ENCODE measurements at regions not wholly inside any gene's neighbourhood (a gene's known extent, or its start where the extent isn't known, plus 50 kb on each side); places are given as distances from the start of the nearest gene placed in this dataset.

GRCh38 chr11:127103586-127104388, 103.2 kb upstream of the KIRREL3 start:
- TF ChIP-seq CTCF (conservative IDR thresholded peaks at IDR 0.05; ENCODE audit: low read length) (no peak), EZH2phosphoT487 (IDR thresholded peaks at IDR 0.05; ENCODE audit: borderline replicate concordance, low read depth, low read length) (no peak)
